ENCODE measurements at regions not wholly inside any gene's neighbourhood (a gene's known extent, or its start where the extent isn't known, plus 50 kb on each side); places are given as distances from the start of the nearest gene placed in this dataset.
"Not testable (repeated sequence)": the region's sequence is repeated elsewhere in the genome, so short reads cannot be mapped to it uniquely, and the experiment has no call there.

DNA sequence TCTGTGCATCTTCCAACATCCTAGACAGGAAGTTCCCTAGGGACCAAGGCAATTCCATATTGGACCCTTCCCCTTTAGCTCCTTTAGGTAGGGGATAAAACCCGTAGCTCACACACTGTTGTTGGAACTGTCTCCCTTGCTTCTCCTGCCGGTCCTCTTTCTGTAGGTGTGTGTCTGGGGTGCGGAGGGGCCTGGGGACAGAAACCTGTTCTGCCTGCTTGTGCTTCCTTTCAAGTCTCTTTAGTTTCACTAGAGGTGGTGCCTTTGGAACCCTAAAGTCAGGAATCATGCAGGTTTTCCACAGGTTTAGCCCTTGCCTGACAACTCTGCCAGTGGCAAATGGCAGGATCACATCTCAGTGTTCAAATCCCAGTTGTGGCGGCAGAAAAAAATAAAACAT, 74.6 kb upstream of the PTGFRN start:
- no peak for TF ChIP-seq JUND (IDR thresholded peaks at IDR 0.05; ENCODE audit: low read depth)
- in situ Hi-C loops (cut with HindIII; ENCODE audit: low pct_unique_long_range_greater_than_20kb, low sequenced_read_pairs): no loop called here
- no peak for DNase-seq (ENCODE audit: low read depth in 1 of 2, low spot score in 1 of 2)

DNA sequence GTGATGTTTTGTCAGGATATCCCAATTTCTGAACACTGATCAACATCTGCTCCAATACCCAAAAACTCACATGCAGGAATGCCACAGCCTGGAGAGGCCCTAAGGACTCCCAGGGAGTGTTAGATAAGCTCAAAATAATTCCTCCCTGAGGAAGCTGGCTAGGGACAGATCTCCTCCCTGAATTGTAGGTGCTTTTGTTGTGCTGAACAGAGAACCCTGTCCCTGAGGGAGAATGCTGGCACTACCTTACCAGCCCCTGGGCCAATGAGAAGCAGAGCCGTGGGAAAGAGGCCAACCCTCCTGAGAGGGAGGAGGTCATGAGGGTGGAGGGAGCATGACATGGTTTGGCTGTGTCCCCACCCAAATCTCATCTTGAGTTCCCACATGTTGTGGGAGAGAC, 73.6 kb upstream of the PTGFRN start:
- in situ Hi-C loops (cut with HindIII; ENCODE audit: low pct_unique_long_range_greater_than_20kb, low sequenced_read_pairs): no loop called here
- no peak for DNase-seq (ENCODE audit: low read depth in 1 of 2, low spot score in 1 of 2)
- TF ChIP-seq JUND (IDR thresholded peaks at IDR 0.05; ENCODE audit: low read depth): no peak

- DNase-seq (ENCODE audit: low read depth in 1 of 2, low spot score in 1 of 2): no peak
- no peak for TF ChIP-seq JUND (IDR thresholded peaks at IDR 0.05; ENCODE audit: low read depth)
- in situ Hi-C loops (cut with HindIII; ENCODE audit: low pct_unique_long_range_greater_than_20kb, low sequenced_read_pairs): no loop called here
Measured at GRCh38 chr1:116841569-116842344, 68.0 kb upstream of the PTGFRN start.

GRCh38 chr1:116842654-116843053, 67.1 kb upstream of the PTGFRN start:
- DNase-seq (ENCODE audit: low read depth in 1 of 2, low spot score in 1 of 2): peak; percentile 8 to 59
- in situ Hi-C loops (cut with HindIII; ENCODE audit: low pct_unique_long_range_greater_than_20kb, low sequenced_read_pairs): no loop called here
- no peak for TF ChIP-seq JUND (IDR thresholded peaks at IDR 0.05; ENCODE audit: low read depth)

DNA sequence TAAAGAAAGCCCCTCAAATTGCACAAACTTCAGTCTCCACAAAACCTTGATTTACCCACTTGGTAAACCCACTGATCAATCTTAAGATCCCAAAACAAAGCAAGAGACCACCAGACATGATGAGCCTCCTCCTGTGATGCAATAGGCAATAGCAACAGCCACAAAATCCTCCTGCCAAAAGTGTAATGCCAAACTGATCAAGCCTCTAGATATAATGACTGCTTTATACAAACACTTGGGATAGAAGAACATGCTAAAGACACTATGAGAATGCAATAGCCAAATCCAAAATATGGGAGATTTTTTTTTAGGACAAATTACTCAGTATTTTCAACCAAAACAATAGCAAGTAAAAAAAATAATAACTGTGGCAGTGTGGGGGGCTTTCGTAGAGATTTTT, 64.9 kb upstream of the PTGFRN start:
- no peak for TF ChIP-seq JUND (IDR thresholded peaks at IDR 0.05; ENCODE audit: low read depth)
- in situ Hi-C loops (cut with HindIII; ENCODE audit: low pct_unique_long_range_greater_than_20kb, low sequenced_read_pairs): no loop called here
- no peak for DNase-seq (ENCODE audit: low read depth in 1 of 2, low spot score in 1 of 2)

DNA sequence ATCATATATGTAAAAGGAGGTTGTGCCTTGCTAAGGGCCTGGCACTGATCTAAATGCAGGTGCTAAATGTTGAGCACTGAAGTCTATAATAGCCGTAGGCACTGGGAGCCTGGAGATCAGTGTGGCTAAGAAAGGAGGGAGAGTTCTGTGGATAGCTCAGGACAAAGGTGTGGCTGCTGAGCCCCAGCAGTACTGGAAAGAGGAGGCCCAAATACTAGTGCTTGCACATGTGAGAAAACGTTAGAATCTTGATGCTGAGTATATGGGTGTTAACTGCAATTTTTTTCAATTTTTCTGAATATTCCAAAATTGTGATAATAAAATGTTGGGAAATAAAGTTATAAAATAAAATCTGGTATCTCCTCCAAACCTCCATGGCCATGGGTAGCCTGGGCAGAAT, 62.5 kb upstream of the PTGFRN start:
- in situ Hi-C loops (cut with HindIII; ENCODE audit: low pct_unique_long_range_greater_than_20kb, low sequenced_read_pairs): no loop called here
- no peak for DNase-seq (ENCODE audit: low read depth in 1 of 2, low spot score in 1 of 2)
- no peak for TF ChIP-seq JUND (IDR thresholded peaks at IDR 0.05; ENCODE audit: low read depth)

DNA sequence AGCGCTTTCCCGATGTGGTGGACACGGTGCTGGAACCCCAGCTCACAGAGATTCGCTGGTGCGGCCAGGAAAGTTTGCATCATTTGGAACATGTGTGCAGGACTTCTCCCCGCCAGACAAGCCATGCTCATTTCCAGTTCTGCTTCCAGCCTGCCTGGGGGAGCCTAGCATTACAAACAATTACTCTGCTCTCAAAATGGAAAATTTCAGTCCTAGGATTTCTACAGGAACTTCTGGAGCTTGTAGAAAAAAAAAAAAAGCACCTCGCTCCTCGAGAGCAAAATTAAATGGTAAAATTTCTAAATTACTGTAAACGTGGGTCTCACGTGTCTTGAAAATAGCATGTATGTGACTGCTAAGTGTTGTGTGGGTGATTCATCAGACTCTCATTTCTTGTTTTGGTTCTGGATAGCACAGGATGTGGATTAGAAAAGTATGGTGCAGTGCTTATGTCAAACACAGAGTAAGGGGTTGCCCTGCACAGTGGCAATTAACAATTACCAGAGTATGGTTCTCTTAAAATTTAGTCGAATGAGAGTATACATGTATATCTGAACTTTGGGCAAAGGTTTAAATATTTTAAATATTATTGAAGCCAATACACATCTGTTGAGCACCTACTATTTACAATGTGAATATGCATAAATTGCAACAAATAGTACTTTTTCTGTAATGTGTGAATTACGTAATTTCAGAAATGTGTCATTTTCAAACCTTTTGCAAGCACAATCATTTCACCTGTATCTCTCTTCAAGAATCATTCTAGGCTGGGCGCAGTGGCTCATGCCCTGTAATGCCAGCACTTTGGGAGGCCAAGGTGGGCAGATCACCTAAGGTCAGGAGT, 61.8 kb upstream of the PTGFRN start:
- DNase-seq (ENCODE audit: low read depth in 1 of 2, low spot score in 1 of 2): no peak
- in situ Hi-C loops (cut with HindIII; ENCODE audit: low pct_unique_long_range_greater_than_20kb, low sequenced_read_pairs): no loop called here

DNA sequence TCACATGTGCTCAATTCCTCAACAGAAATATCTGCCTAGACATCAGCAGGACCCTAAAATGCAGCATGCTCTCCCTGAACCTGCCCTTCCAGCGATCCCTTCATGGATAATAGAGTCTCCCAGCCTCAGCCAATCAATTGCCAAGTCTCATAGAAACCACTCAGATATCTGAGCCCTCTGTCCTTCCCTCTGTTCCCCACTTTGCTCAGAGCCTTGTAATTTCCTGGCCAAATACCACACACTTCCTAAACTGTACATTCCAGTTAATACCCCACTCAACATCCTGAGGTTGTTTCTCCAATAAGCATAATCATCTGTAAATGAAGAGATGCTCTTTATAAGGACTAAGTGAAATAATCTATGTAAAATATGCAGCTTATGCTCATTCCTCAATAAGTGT, 59.3 kb upstream of the PTGFRN start:
- no peak for TF ChIP-seq JUND (IDR thresholded peaks at IDR 0.05; ENCODE audit: low read depth)
- in situ Hi-C loops (cut with HindIII; ENCODE audit: low pct_unique_long_range_greater_than_20kb, low sequenced_read_pairs): no loop called here
- no peak for DNase-seq (ENCODE audit: low read depth in 1 of 2, low spot score in 1 of 2)

More for the DNA sequence above, 61.8 kb upstream of the PTGFRN start:
- TF ChIP-seq JUND (IDR thresholded peaks at IDR 0.05; ENCODE audit: low read depth): no peak

GRCh38 chr1:116851189-116851588, 58.5 kb upstream of the PTGFRN start:
- DNase-seq (ENCODE audit: low read depth in 1 of 2, low spot score in 1 of 2); in situ Hi-C loops (cut with HindIII; ENCODE audit: low pct_unique_long_range_greater_than_20kb, low sequenced_read_pairs): not testable (repeated sequence)

DNA sequence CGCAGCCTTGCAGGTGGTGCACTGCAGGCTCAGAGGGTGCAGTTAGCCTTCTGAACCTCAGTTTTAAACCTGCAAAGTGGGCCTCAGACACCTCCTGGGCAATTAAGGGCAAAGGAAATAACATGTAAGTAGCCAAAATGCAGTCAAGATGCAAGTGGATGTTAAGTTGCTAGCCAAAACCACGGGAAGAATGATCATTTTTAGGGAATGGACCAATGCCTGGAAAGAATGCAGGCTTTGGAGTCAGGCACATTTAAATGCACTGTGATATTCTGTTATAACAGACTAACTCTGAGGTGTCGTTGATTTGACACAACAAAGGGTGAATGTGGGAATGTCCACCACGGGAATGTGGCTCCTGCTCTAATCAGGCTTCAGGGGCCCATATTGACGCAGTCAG, 57.9 kb upstream of the PTGFRN start:
- DNase-seq (ENCODE audit: low read depth in 1 of 2, low spot score in 1 of 2): no peak
- in situ Hi-C loops (cut with HindIII; ENCODE audit: low pct_unique_long_range_greater_than_20kb, low sequenced_read_pairs): no loop called here
- no peak for TF ChIP-seq JUND (IDR thresholded peaks at IDR 0.05; ENCODE audit: low read depth)

- TF ChIP-seq JUND (IDR thresholded peaks at IDR 0.05; ENCODE audit: low read depth): no peak
- DNase-seq (ENCODE audit: low read depth in 1 of 2, low spot score in 1 of 2): no peak
- in situ Hi-C loops (cut with HindIII; ENCODE audit: low pct_unique_long_range_greater_than_20kb, low sequenced_read_pairs): no loop called here
Measured at GRCh38 chr1:116852367-116852766, 57.3 kb upstream of the PTGFRN start.

- in situ Hi-C loops (cut with HindIII; ENCODE audit: low pct_unique_long_range_greater_than_20kb, low sequenced_read_pairs): no loop called here
- DNase-seq (ENCODE audit: low read depth in 1 of 2, low spot score in 1 of 2): no peak
- no peak for TF ChIP-seq JUND (IDR thresholded peaks at IDR 0.05; ENCODE audit: low read depth)
Measured at GRCh38 chr1:116852910-116853309, 56.8 kb upstream of the PTGFRN start.

DNA sequence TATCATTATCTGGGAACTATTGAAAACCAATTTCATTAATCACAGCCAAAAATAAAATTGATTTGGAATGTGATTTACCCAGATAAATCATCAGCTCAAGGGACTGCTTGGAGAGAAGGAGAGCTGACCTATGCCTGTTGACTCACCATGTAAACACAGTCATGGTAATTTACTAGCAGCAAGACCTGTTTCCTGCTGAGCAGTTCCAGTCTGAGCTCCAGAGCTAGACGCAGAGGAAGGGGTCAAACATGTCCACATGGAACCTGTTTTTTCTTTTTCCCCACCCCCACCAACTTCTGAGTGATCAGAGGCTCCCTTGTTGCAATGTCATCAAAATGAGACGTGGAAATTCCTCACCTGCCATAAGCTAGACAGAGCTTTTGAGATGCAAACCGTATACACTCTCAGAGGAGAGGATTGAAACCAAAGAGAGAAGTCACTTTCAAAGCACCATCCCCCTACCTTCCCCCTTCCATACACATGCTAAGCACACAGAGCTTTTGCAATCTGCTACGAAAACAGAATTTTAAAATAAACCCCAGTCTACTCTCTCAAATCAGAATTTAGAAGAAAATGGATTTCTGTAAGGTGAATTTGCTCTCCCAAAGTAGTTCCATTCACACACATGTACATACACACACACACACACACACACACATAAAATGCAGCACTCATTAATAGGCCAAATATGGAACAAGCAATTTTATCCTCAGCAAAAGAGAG, 55.9 kb upstream of the PTGFRN start:
- DNase-seq (ENCODE audit: low read depth in 1 of 2, low spot score in 1 of 2): peak; percentile 30 to 93
- TF ChIP-seq JUND (IDR thresholded peaks at IDR 0.05; ENCODE audit: low read depth): peak; percentile 81
- in situ Hi-C loops (cut with HindIII; ENCODE audit: low pct_unique_long_range_greater_than_20kb, low sequenced_read_pairs): no loop called here
